ENCODE measurements at regions not wholly inside any gene's neighbourhood (a gene's known extent, or its start where the extent isn't known, plus 50 kb on each side); places are given as distances from the start of the nearest gene placed in this dataset.
"Not testable (repeated sequence)": the region's sequence is repeated elsewhere in the genome, so short reads cannot be mapped to it uniquely, and the experiment has no call there.

DNA sequence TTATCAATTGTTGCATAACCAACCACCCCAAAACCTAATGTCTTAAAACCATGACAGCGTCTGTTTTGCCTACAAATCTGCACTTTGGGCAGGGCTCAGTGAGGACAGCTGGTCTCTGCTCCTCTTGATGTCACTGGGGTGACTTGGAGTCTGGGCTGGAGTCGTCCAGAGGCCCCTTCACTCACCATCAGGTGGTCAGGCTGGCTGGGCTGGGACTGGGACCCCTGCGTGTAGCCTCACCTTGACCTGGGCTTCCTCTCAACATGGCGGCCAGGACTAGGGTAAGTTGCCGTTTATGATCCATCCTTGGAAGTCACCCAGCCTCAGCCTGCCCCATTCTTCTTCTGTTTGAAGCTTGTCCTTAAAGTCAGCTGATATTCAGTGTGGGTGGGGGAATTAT is 116.8 kb upstream of the NKX1-1 start:
- intact Hi-C loops (cut with micrococcal nuclease; ENCODE audit: unreplicated experiment) = no loop called here
- Histone ChIP-seq H3K4me3 (ENCODE audit: low read depth, low read length, poor library complexity, severe bottlenecking) (no peak overlapping the region), H3K27ac (ENCODE audit: low read depth, low read length, poor library complexity, severe bottlenecking) (no peak overlapping the region), H3K4me1 (ENCODE audit: insufficient read depth, low read length, poor library complexity, severe bottlenecking) (peaks cover 7% of the 10 kb centered on the region), H3K27me3 (replicated peaks; ENCODE audit: insufficient read depth, low read depth, low read length, poor library complexity) (peaks cover 53% of the 10 kb centered on the region), H3K9me3 (ENCODE audit: low read depth, low read length, poor library complexity, severe bottlenecking) (no peaks in the 10 kb centered on the region), H3K36me3 (ENCODE audit: insufficient read depth, low read length, poor library complexity, severe bottlenecking) (no peaks in the 10 kb centered on the region)
- no TSS peak for BruUV-seq (replicated peaks)
- TF ChIP-seq EZH2 (IDR thresholded peaks at IDR 0.05; ENCODE audit: borderline replicate concordance, low read depth, low read length, poor library complexity, severe bottlenecking) = no peak
- TF ChIP-seq, protein P1, sequence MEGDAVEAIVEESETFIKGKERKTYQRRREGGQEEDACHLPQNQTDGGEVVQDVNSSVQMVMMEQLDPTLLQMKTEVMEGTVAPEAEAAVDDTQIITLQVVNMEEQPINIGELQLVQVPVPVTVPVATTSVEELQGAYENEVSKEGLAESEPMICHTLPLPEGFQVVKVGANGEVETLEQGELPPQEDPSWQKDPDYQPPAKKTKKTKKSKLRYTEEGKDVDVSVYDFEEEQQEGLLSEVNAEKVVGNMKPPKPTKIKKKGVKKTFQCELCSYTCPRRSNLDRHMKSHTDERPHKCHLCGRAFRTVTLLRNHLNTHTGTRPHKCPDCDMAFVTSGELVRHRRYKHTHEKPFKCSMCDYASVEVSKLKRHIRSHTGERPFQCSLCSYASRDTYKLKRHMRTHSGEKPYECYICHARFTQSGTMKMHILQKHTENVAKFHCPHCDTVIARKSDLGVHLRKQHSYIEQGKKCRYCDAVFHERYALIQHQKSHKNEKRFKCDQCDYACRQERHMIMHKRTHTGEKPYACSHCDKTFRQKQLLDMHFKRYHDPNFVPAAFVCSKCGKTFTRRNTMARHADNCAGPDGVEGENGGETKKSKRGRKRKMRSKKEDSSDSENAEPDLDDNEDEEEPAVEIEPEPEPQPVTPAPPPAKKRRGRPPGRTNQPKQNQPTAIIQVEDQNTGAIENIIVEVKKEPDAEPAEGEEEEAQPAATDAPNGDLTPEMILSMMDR (conservative IDR thresholded peaks at IDR 0.05; ENCODE audit: low read depth, low read length) = no peak
- ChIA-PET POLR2A (ENCODE audit: low non-redundant PET) (no interaction called here), CTCF (no interaction called here)
- no peak for DNase-seq (ENCODE audit: low spot score)

DNA sequence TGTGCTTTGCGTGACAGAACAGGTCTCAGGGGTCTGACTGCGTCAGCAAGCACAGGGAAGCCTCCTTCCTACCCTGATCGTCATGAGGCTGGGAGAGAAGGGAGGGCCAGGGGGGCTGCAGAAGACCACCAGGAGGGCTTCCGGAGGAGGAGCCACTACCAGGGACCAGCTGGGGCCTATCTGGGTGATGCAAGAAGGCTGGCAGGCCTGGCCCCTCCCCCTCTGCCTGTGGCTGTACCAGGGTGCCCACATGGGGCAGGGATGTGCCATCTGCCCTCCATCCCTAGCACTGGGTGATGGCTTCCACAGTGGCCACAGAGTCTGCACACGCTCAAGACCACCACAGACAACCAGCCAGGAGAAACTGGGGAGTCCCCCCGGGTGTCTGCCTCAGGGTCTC is 116.4 kb upstream of the NKX1-1 start:
- DNase-seq (ENCODE audit: low spot score) = no peak
- BruUV-seq (replicated peaks) = no TSS peak

DNA sequence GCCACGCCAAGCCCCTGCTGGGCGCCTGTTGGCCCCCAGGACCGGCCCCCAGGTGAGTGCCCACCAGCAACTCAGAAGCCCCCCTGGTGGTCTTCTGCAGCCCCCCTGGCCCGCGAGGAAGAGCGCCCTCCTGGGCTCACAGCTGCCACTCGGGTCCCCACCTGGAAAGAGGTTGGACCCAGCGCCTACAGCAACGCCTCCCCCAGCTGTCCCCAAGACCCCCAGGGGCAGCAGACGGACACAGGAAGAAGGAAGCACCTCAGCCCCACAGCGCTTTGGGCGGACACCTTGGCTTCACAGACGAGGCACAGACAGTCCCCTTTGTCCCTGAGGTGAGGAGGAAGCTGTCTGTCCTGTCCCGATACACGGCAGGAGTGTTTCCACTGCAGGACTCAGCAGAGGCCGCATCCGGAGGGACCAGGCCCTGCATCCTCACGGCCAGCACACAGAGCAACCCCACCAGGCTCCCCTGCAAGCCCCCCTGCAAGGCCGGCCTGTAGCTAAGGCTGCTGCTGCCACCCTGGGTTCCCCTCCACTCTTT is 115.6 kb upstream of the NKX1-1 start:
- TF ChIP-seq, protein P1 (conservative IDR thresholded peaks at IDR 0.05; ENCODE audit: low read depth, low read length) = no peak
- TF ChIP-seq EZH2 (IDR thresholded peaks at IDR 0.05; ENCODE audit: borderline replicate concordance, low read depth, low read length, poor library complexity, severe bottlenecking) = no peak
- H3K4me1 ChIP-seq (ENCODE audit: insufficient read depth, low read length, poor library complexity, severe bottlenecking) = peaks cover 7% of the 10 kb centered on the region
- peaks cover 49% of the 10 kb centered on the region for H3K27me3 ChIP-seq (replicated peaks; ENCODE audit: insufficient read depth, low read depth, low read length, poor library complexity)
- no peak for DNase-seq (ENCODE audit: low spot score)
- no peaks in the 10 kb centered on the region for H3K36me3 ChIP-seq (ENCODE audit: insufficient read depth, low read length, poor library complexity, severe bottlenecking)
- no peak overlapping the region for H3K27ac ChIP-seq (ENCODE audit: low read depth, low read length, poor library complexity, severe bottlenecking)
- intact Hi-C loops (cut with micrococcal nuclease; ENCODE audit: unreplicated experiment) = no loop called here
- H3K4me3 ChIP-seq (ENCODE audit: low read depth, low read length, poor library complexity, severe bottlenecking) = no peak overlapping the region
- ChIA-PET POLR2A (ENCODE audit: low non-redundant PET) (no interaction called here), CTCF (no interaction called here)
- no peaks in the 10 kb centered on the region for H3K9me3 ChIP-seq (ENCODE audit: low read depth, low read length, poor library complexity, severe bottlenecking)
- no TSS peak for BruUV-seq (replicated peaks)

More for the DNA sequence above, 116.4 kb upstream of the NKX1-1 start:
- POLR2A ChIA-PET (ENCODE audit: low non-redundant PET) = no interaction called here
- TF ChIP-seq, protein P1 (conservative IDR thresholded peaks at IDR 0.05; ENCODE audit: low read depth, low read length) = no peak
- no peak for TF ChIP-seq EZH2 (IDR thresholded peaks at IDR 0.05; ENCODE audit: borderline replicate concordance, low read depth, low read length, poor library complexity, severe bottlenecking)
- Histone ChIP-seq H3K4me1 (ENCODE audit: insufficient read depth, low read length, poor library complexity, severe bottlenecking) (peaks cover 7% of the 10 kb centered on the region), H3K27me3 (replicated peaks; ENCODE audit: insufficient read depth, low read depth, low read length, poor library complexity) (peaks cover 49% of the 10 kb centered on the region), H3K36me3 (ENCODE audit: insufficient read depth, low read length, poor library complexity, severe bottlenecking) (no peaks in the 10 kb centered on the region), H3K4me3 (ENCODE audit: low read depth, low read length, poor library complexity, severe bottlenecking) (no peak overlapping the region), H3K27ac (ENCODE audit: low read depth, low read length, poor library complexity, severe bottlenecking) (no peak overlapping the region), H3K9me3 (ENCODE audit: low read depth, low read length, poor library complexity, severe bottlenecking) (no peaks in the 10 kb centered on the region)
- CTCF ChIA-PET = no interaction called here
- intact Hi-C loops (cut with micrococcal nuclease; ENCODE audit: unreplicated experiment) = no loop called here

DNA sequence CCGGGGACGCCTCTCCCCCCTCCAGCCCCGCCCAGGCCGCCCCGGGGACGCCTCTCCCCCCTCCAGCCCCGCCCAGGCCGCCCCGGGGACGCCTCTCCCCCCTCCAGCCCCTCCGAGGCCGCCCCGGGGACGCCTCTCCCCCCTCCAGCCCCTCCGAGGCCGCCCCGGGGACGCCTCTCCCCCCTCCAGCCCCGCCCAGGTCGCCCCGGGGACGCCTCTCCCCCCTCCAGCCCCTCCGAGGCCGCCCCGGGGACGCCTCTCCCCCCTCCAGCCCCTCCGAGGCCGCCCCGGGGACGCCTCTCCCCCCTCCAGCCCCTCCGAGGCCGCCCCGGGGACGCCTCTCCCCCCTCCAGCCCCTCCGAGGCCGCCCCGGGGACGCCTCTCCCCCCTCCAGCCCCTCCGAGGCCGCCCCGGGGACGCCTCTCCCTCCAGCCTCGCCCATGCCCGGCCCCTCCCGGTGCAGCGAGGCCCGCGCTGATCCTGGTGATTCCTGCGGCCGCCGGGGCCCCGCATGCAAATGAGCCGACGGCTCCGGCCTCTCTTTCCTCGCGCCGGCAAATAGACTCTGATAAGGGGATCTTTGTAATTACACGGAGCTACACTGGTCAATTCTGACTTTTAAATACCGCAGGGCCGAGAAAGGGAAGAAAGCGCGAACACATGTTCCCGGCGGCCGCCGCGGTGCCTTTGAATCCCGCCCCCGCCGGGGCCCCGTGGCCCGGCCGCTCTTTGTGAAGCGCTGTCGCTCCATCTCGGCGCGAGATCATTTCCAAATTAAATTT is 114.7 kb upstream of the NKX1-1 start:
- H3K4me1 ChIP-seq (ENCODE audit: insufficient read depth, low read length, poor library complexity, severe bottlenecking); intact Hi-C loops (cut with micrococcal nuclease; ENCODE audit: unreplicated experiment); POLR2A ChIA-PET (ENCODE audit: low non-redundant PET); H3K36me3 ChIP-seq (ENCODE audit: insufficient read depth, low read length, poor library complexity, severe bottlenecking); CTCF ChIA-PET; H3K27ac ChIP-seq (ENCODE audit: low read depth, low read length, poor library complexity, severe bottlenecking); H3K9me3 ChIP-seq (ENCODE audit: low read depth, low read length, poor library complexity, severe bottlenecking); BruUV-seq (replicated peaks): not testable (repeated sequence)
- H3K4me3 ChIP-seq (ENCODE audit: low read depth, low read length, poor library complexity, severe bottlenecking) = peak overlapping the region; percentile 25
- DNase-seq (ENCODE audit: low spot score) = peak; percentile 34
- peaks cover 52% of the 10 kb centered on the region for H3K27me3 ChIP-seq (replicated peaks; ENCODE audit: insufficient read depth, low read depth, low read length, poor library complexity)

Data from A673 (cell line).